Activated B cell treated with CpG ODN at 0.5 μM for 24 hours (primary cell): ENCODE measurements at regions not wholly inside any gene's neighbourhood (a gene's known extent, or its start where the extent isn't known, plus 50 kb on each side); places are given as distances from the start of the nearest gene placed in this dataset.
"Not testable (repeated sequence)": the region's sequence is repeated elsewhere in the genome, so short reads cannot be mapped to it uniquely, and the experiment has no call there.

Experiments
- ATAC-seq: fragments of 200-7000 bp; cut with Tn5 transposase; one replicate; pipeline ENCODE4 v1.10.0; 2021; ENCODE audit warnings: low read depth, mild to moderate bottlenecking, moderate library complexity
- CTCF ChIA-PET: fragments of 350-600 bp; sonication (Branson Sonifier 250); formaldehyde crosslinking; loops from one replicate; lab custom pipeline; 2021; ENCODE audit warnings: antibody characterized with exemption; lab: Charles Lee
- POLR2A ChIA-PET: fragments of 350-600 bp; sonication (Branson Sonifier 250); formaldehyde crosslinking; loops from one replicate; lab custom pipeline; 2021; ENCODE audit warnings: antibody characterized with exemption; lab: Charles Lee
- DNase-seq: peaks from one replicate; pipeline ENCODE4 v3.0.0; 2022
- H3K27ac Mint-ChIP-seq: one replicate; pipeline ENCODE4 v1.8.0; 2020; ENCODE audit warnings: mixed read lengths
- H3K27me3 Mint-ChIP-seq: one replicate; pipeline ENCODE4 v1.8.0; 2021; ENCODE audit warnings: mixed read lengths
- H3K36me3 Mint-ChIP-seq: one replicate; pipeline ENCODE4 v1.8.0; 2021; ENCODE audit warnings: low read depth, mixed read lengths
- H3K4me1 Mint-ChIP-seq: one replicate; pipeline ENCODE4 v1.8.0; 2021; ENCODE audit warnings: mixed read lengths
- H3K4me3 Mint-ChIP-seq: one replicate; pipeline ENCODE4 v1.8.0; 2020; ENCODE audit warnings: mild to moderate bottlenecking, mixed read lengths
- H3K9me3 Mint-ChIP-seq: one replicate; pipeline ENCODE4 v1.8.0; 2020; ENCODE audit warnings: mixed read lengths
- CTCF ChIP-seq: fragments of 200-600 bp; IDR thresholded peaks from one replicate; pipeline ENCODE4 v1.8.0; 2022; ENCODE audit warnings: antibody characterized with exemption, mild to moderate bottlenecking
- intact Hi-C: fragments of 100-400 bp; cut with micrococcal nuclease; formaldehyde crosslinking; loops from one replicate; pipeline ENCODE4 v1.15.1; 2024

DNA sequence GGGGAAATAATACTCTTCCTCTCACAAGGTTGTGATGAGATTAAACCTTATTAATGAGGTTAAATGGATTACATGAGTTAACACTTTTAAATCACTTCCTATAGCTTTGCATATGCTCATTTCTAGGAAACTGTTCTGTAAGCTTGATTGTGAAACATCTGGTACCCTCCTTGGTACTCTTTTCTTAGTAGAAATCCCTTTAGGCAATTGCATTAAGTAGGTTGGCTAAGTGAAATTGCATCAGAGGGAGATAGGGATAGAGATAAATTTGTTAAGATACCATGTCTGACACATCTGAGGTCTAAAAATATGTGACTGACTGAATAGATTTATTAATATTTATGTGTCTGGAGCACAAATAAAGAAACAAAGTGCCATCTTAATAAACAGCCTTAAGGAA is 275.9 kb upstream of the MAP2 start:
- CTCF ChIA-PET, result no interaction called here
- H3K9me3 Mint-ChIP-seq, result no peaks in the 10 kb centered on the region
- DNase-seq, result no peak
- H3K4me1 Mint-ChIP-seq, result no peaks in the 10 kb centered on the region
- no peak overlapping the region for H3K4me3 Mint-ChIP-seq
- no peak for ATAC-seq
- no peaks in the 10 kb centered on the region for H3K36me3 Mint-ChIP-seq
- POLR2A ChIA-PET, result no interaction called here
- intact Hi-C loops, result no loop called here
- no peaks in the 10 kb centered on the region for H3K27me3 Mint-ChIP-seq
- no peak for TF ChIP-seq CTCF
- H3K27ac Mint-ChIP-seq, result no peak overlapping the region

GRCh38 chr2:209160800-209161588 is 262.9 kb upstream of the MAP2 start:
- Mint-ChIP-seq H3K4me1 (no peaks in the 10 kb centered on the region), H3K36me3 (no peaks in the 10 kb centered on the region), H3K27me3 (no peaks in the 10 kb centered on the region), H3K4me3 (no peak overlapping the region), H3K27ac (no peak overlapping the region), H3K9me3 (no peaks in the 10 kb centered on the region)
- ChIA-PET POLR2A (no interaction called here), CTCF (no interaction called here)
- ATAC-seq (no peak), DNase-seq (no peak)
- intact Hi-C loops, result no loop called here
- no peak for TF ChIP-seq CTCF

DNA sequence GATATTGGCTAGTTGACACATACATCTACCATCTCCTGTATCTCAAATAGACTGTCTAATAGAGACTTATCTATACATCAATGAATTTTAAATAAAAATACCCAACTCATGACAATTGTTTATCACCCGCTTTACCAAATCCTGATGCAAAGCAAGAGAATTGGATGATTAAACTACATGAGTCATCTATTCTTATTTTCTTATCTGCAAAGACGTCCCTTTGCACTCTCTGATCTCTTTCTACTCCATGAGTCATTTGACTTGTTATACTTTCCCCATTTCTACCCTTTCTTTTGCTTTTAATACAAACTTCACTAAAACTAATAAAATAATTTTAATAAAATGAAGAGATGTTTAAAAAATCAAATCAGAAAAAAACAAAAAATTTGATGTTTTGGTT is 261.7 kb upstream of the MAP2 start:
- Mint-ChIP-seq H3K4me1 (no peaks in the 10 kb centered on the region), H3K9me3 (no peaks in the 10 kb centered on the region), H3K27me3 (no peaks in the 10 kb centered on the region), H3K27ac (no peak overlapping the region), H3K4me3 (no peak overlapping the region), H3K36me3 (no peaks in the 10 kb centered on the region)
- POLR2A ChIA-PET, result no interaction called here
- no peak for TF ChIP-seq CTCF
- ATAC-seq (no peak), DNase-seq (no peak)
- CTCF ChIA-PET, result no interaction called here
- intact Hi-C loops, result no loop called here

GRCh38 chr2:209181984-209182383 is 241.9 kb upstream of the MAP2 start:
- Mint-ChIP-seq H3K36me3 (no peaks in the 10 kb centered on the region), H3K27ac (no peak overlapping the region), H3K4me1 (no peaks in the 10 kb centered on the region), H3K4me3 (no peak overlapping the region), H3K27me3 (no peaks in the 10 kb centered on the region), H3K9me3 (no peaks in the 10 kb centered on the region)
- ChIA-PET CTCF (no interaction called here), POLR2A (no interaction called here)
- DNase-seq, result no peak
- TF ChIP-seq CTCF, result no peak
- intact Hi-C loops, result no loop called here
- ATAC-seq, result no peak

- H3K4me1 Mint-ChIP-seq, CTCF ChIA-PET, H3K27ac Mint-ChIP-seq, H3K36me3 Mint-ChIP-seq, DNase-seq, POLR2A ChIA-PET, H3K9me3 Mint-ChIP-seq, ATAC-seq, H3K4me3 Mint-ChIP-seq, H3K27me3 Mint-ChIP-seq, intact Hi-C loops: not testable (repeated sequence)
These were observed 237.0 kb upstream of the MAP2 start for GRCh38 chr2:209186886-209187285.

- intact Hi-C loops, result no loop called here
- ChIA-PET CTCF (no interaction called here), POLR2A (no interaction called here)
- no peaks in the 10 kb centered on the region for H3K27me3 Mint-ChIP-seq
- ATAC-seq, result no peak
- TF ChIP-seq CTCF, result no peak
- DNase-seq, result no peak
- no peaks in the 10 kb centered on the region for H3K36me3 Mint-ChIP-seq
- no peaks in the 10 kb centered on the region for H3K4me1 Mint-ChIP-seq
- no peak overlapping the region for H3K27ac Mint-ChIP-seq
- no peaks in the 10 kb centered on the region for H3K9me3 Mint-ChIP-seq
- H3K4me3 Mint-ChIP-seq, result no peak overlapping the region
These were observed 234.0 kb upstream of the MAP2 start for GRCh38 chr2:209189893-209190292.
